NCI-H1417 (cell line): ENCODE measurements at regions not wholly inside any gene's neighbourhood (a gene's known extent, or its start where the extent isn't known, plus 50 kb on each side); places are given as distances from the start of the nearest gene placed in this dataset.
A peak's percentile ranks its signal among the peaks of the same experiment; 100 is the strongest.

Experiments used
- DNase-seq, 3 experiments: peaks; one replicate each; lab custom pipeline; 2025; lab: John Stamatoyannopoulos, UW

GRCh38 chr5:57711471-57711870, 228.9 kb upstream of the ACTBL2 start:
- no peak for DNase-seq

GRCh38 chr5:57710126-57710525, 227.5 kb upstream of the ACTBL2 start:
- no peak for DNase-seq

- DNase-seq: no peak
Measured at GRCh38 chr5:57705769-57706168, 223.2 kb upstream of the ACTBL2 start.

GRCh38 chr5:57703721-57704120, 221.1 kb upstream of the ACTBL2 start:
- no peak for DNase-seq

- no peak for DNase-seq
Measured at GRCh38 chr5:57700484-57700883, 217.9 kb upstream of the ACTBL2 start.

GRCh38 chr5:57700072-57700471, 217.5 kb upstream of the ACTBL2 start:
- DNase-seq: no peak

GRCh38 chr5:57698802-57699201, 216.2 kb upstream of the ACTBL2 start:
- DNase-seq: peak in 2 of 3 experiments; percentile 56 to 91

- no peak for DNase-seq
Measured at GRCh38 chr5:57698086-57698485, 215.5 kb upstream of the ACTBL2 start.

GRCh38 chr5:57696825-57697570, 214.4 kb upstream of the ACTBL2 start:
- DNase-seq: no peak

- DNase-seq: no peak
Measured at GRCh38 chr5:57696389-57696769, 213.8 kb upstream of the ACTBL2 start.

- no peak for DNase-seq
Measured at GRCh38 chr5:57695706-57696388, 213.2 kb upstream of the ACTBL2 start.

GRCh38 chr5:57695179-57695578, 212.6 kb upstream of the ACTBL2 start:
- no peak for DNase-seq

- no peak for DNase-seq
Measured at GRCh38 chr5:57693488-57694305, 211.1 kb upstream of the ACTBL2 start.

GRCh38 chr5:57692582-57693487, 210.2 kb upstream of the ACTBL2 start:
- DNase-seq: no peak

- no peak for DNase-seq
Measured at GRCh38 chr5:57690724-57691123, 208.1 kb upstream of the ACTBL2 start.

GRCh38 chr5:57687596-57687995, 205.0 kb upstream of the ACTBL2 start:
- no peak for DNase-seq

GRCh38 chr5:57685516-57686255, 203.1 kb upstream of the ACTBL2 start:
- DNase-seq: no peak

- no peak for DNase-seq
Measured at GRCh38 chr5:57684299-57684702, 201.7 kb upstream of the ACTBL2 start.

GRCh38 chr5:57683036-57683630, 200.5 kb upstream of the ACTBL2 start:
- DNase-seq: no peak

- DNase-seq: no peak
Measured at GRCh38 chr5:57681942-57682341, 199.3 kb upstream of the ACTBL2 start.

- no peak for DNase-seq
Measured at GRCh38 chr5:57680686-57681085, 198.1 kb upstream of the ACTBL2 start.
